LHCN-M2 (cell line): ENCODE measurements at regions not wholly inside any gene's neighbourhood (a gene's known extent, or its start where the extent isn't known, plus 50 kb on each side); places are given as distances from the start of the nearest gene placed in this dataset.
"Not testable (repeated sequence)": the region's sequence is repeated elsewhere in the genome, so short reads cannot be mapped to it uniquely, and the experiment has no call there.

Source experiments
- DNase-seq: peaks from one replicate; pipeline ENCODE4 v3.0.0-alpha.2; 2012; ENCODE audit warnings: low read depth

- DNase-seq, result no peak
Observed at GRCh38 chr2:123808243-123808642, 216.8 kb upstream of the CNTNAP5 start.

DNA sequence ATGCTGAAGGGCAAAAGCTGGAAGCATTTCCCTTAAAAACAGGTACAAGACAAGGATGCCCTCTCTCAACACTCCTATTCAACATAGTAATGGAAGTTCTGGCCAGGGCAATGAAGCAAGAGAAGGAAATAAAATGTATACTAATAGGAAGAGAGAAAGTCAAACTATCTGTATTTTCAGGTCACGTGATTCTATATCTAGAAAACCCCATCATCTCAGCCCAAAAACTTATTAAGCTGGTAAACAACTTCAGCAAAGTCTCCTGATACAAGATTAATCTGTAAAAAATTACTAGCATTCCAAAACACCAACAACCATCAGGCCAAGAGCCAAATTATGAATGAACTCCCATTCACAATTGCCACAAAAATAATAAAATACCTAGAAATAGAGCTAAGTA, 213.2 kb upstream of the CNTNAP5 start:
- DNase-seq, result no peak

DNA sequence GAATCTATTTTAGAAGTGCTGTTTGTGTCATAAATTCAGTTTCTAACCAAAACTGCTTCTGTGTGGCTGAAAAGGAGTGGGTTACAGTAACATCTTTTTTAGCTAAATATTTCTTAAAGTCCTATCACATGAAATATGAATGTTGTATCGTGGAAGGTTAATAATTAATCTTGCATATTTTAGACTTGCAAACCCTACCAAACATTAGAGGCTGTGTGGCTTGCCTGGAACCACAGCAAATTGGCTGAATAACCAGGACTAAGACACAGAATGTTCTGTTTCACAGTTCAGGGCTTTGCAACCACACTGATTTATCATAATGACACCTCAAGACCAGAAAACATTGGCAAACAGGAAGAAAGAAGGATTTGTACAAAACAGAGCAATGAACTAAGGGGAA, 208.9 kb upstream of the CNTNAP5 start:
- no peak for DNase-seq

- DNase-seq, result no peak
Observed at GRCh38 chr2:123816928-123817327, 208.2 kb upstream of the CNTNAP5 start.

DNA sequence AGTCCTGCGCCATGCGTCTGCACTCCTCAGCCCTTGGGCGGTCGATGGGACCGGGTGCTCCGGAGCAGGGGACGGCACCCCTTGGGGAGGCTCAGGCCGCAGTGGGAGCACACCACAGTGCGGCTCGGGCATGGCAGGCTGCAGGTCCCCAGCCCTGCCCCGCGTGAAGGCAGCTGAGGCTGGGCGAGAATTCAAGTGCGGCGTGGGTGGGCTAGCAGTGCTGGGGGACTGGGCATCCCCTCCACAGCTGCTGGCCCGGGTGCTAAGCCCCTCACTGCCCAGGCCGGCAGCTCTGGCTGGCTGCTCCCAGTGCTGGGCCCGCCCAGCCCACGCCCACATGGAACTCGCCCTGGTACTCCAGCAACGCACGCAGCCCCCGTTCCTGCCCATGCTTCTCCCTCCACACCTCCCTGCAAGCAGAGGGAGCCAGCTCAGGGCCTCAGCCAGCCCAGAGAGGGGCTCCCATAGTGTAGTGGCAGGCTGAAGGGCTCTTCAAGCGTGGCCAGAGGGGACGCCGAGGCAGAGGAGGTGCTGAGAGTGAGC, 198.3 kb upstream of the CNTNAP5 start:
- no peak for DNase-seq

DNA sequence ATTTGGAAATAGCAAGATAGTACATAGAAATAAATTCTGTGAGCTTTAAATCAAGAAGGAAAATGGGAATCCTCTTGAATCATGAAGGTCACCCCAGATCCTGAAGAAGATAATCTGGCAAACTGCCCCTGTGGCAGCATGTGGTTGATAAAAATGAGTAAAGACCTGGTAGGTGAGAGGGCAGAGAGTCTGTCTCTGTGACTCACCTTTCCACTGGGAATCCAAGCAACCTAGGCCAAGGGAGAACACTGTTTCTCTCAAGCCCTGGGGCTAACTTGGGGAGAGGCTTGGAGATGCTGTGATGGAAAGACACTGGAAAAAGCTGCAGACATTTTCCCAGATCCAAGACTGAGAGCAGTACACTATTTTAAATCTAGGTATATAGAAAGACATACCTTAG, 185.8 kb upstream of the CNTNAP5 start:
- DNase-seq, result no peak

GRCh38 chr2:123840016-123840415, 185.1 kb upstream of the CNTNAP5 start:
- no peak for DNase-seq

- no peak for DNase-seq
Observed at GRCh38 chr2:123840574-123840973, 184.5 kb upstream of the CNTNAP5 start.

GRCh38 chr2:123851281-123851680, 173.8 kb upstream of the CNTNAP5 start:
- no peak for DNase-seq

GRCh38 chr2:123853161-123853560, 171.9 kb upstream of the CNTNAP5 start:
- no peak for DNase-seq

DNA sequence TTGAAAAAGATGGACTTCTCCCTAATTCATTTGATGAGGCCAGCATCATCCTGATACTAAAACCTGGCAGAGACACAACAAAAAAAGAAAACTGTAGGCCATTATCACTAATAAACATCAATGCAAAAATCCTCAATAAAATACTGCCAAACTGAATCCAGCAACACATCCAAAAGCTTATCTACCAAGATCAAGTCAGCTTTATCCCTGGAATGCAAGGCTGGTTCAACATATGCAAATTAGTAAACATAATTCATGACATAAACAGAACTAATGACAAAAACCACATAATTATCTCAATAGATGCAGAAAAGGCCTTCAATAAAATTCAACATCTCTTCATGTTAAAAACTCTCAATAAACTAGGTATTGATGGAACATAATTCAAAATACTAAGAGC, 166.1 kb upstream of the CNTNAP5 start:
- not testable (repeated sequence) for DNase-seq

DNA sequence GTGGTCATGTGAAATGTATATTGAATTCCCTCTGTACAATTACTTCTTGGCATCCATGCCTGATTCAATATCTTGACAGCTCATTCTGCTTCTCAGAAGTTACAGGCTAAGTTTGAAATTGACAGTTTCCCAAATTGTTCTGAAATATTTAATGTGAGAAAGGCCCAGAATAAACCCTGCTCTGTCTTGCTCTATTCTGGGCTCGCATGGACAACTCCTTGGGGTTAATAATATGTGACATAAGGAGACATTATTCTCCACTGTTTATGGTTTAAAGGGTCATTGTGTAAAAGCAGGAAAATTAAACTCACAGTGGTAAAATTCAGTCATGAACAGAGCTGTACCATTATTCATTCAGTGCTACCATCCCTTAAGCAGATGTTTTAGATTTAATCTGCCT, 160.7 kb upstream of the CNTNAP5 start:
- DNase-seq, result no peak

DNA sequence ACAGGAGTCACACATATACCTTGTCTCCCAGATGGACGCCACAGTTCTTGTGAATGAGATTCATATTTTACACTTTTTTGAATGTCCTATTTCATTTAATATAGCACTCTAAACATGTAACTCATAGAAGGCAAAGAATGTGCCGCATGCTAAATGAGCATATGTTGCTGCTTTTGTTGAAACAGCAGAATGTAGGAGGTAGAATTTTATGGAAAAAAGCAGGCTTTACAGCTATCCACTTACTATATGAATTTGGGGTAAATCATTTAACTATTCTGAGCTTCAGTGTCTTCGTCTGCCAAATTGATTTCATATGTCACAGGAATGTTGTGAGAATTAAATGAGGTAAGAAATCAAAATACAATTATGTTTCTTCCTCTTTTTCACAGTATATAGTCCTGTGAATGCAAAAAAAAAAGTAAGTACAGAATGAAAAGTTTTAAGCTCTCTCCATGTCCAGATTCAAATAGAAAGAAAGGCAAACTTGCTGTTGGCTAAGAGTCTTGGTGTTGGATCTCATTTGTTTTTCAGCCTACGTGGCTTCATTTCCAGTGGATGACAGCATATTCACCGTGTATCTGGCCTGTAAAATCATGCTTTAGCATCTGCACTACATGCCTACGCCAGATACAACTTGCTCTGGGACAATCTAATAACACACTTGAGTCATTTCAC, 154.7 kb upstream of the CNTNAP5 start:
- DNase-seq, result no peak

- no peak for DNase-seq
Observed at GRCh38 chr2:123870881-123871276, 154.2 kb upstream of the CNTNAP5 start.

DNA sequence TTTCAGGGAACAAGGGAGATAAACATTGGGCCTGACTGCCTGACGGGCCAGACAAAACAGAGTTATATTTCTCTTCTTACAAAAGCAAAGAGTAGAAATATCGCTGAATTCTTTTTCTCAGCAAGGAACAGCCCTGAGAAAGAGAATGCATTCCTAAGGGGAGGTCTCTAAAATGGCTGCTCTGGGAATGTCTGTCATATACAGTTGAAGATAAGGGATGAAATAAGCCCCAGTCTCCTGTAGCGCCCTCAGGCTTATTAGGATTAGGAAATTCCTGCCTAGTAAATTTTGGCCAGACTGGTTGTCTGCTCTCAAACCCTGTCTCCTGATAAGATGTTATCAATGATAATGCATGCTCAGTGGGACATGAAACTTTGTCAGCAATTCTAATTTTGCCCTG, 134.9 kb upstream of the CNTNAP5 start:
- no peak for DNase-seq

DNA sequence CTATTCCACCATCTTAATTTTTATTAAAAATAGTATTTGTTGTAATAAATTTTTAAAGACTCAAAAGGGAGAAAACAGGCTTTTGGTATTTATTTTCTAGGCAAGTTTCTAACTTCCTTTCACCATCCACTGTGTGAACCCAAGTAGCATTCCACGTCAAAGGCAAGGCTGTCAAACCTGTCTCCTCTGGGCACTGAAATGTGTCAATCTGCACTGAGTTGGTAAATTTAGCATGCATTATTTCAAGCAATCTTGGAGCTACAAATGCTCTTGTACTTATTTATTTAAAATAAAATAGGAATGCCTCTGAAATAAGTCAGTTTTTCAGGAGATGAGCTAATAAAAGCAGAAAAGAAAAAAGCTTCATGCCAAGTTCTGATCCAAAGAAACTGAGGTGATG, 130.9 kb upstream of the CNTNAP5 start:
- no peak for DNase-seq

- no peak for DNase-seq
Observed at GRCh38 chr2:123895651-123896050, 129.4 kb upstream of the CNTNAP5 start.

DNA sequence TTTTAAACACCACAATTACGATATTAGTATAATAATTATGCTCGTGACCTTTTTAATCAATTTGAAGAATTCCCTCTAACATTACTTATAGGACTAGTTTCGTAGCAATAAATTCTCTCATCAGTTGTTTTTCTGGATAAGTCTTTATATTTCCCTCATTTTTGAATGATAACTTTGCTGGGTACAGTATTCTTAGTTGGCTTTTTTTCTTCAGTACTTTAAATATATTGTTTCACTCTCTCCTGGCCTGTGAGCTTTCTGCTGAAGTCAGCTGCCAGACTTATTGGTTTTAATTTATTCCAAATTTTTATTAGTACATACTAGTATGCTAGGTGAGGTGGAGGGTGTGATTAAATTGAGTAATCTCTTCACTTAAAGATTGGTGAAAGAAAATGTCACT, 123.8 kb upstream of the CNTNAP5 start:
- DNase-seq, result no peak

- no peak for DNase-seq
Observed at GRCh38 chr2:123906361-123906760, 118.7 kb upstream of the CNTNAP5 start.

- DNase-seq, result no peak
Observed at GRCh38 chr2:123908522-123908921, 116.6 kb upstream of the CNTNAP5 start.

GRCh38 chr2:123912171-123912570, 112.9 kb upstream of the CNTNAP5 start:
- DNase-seq, result no peak

DNA sequence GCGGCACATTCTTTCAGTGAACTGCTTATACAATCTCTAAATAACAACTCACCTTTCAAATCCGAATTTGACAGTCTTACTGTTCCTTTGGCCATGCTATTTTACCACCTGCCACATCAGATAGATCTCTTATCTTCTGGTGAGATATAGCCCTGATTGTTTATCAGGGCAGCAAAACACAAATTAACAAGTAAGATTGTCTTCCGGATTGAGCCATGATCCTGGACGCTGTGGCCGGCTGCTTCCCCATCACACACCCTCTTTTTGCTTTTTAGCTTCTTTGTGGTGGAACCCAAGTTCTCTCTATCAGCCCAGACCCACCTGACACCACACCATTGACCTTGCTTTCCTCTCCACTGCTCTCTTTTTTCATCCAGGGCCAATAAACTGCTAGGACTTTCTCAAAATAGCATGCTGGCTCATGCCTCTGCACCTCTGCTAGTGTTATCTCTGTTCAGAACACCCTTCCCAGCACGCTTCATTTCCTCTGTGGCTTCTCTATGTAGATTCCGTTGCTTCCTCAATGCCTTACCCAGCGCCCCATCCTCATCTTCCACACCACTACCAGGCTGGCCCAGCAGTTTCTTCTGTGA, 111.8 kb upstream of the CNTNAP5 start:
- no peak for DNase-seq

DNA sequence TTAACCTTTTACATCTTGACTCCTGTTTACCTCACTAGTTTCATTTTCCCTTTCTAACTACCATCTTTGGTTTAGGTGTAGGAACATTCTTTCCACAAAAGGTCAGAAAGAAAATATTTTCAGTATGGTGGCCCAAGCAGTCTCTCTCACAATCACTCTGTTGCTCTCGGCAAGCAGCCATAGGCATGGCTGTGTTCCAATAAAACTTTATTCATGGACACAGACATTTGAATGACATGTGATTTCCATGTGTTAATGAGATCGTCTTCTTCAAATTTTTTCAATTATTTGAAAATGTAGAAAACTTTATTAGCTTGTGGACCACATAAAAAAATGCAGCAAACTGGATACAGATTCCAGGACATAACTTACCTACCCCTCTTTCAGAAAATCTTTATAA, 109.7 kb upstream of the CNTNAP5 start:
- no peak for DNase-seq

- DNase-seq, result no peak
Observed at GRCh38 chr2:123916051-123916450, 109.0 kb upstream of the CNTNAP5 start.
